ENCODE measurements at regions not wholly inside any gene's neighbourhood (a gene's known extent, or its start where the extent isn't known, plus 50 kb on each side); places are given as distances from the start of the nearest gene placed in this dataset.

DNA sequence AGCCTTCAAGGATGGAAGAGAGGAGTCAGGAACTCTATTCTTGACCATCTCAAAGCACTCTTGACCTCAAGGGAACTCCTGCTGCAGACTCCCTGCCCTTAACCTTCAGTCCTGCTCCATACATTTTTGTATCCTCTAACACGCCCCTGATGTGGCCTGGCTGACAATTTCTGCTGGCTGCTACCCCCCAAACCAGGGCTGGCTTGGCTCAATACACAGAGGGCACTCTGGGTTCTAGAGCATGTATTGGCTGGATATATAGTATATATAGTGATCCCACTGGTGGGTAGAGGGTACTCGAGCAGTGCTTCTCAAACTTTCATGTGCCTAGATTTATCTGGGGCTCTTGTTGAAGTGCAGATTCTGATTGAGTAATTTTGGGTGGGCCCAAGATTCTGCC lies 101.9 kb downstream of the SMIM20 start:
- TF ChIP-seq, protein P1, sequence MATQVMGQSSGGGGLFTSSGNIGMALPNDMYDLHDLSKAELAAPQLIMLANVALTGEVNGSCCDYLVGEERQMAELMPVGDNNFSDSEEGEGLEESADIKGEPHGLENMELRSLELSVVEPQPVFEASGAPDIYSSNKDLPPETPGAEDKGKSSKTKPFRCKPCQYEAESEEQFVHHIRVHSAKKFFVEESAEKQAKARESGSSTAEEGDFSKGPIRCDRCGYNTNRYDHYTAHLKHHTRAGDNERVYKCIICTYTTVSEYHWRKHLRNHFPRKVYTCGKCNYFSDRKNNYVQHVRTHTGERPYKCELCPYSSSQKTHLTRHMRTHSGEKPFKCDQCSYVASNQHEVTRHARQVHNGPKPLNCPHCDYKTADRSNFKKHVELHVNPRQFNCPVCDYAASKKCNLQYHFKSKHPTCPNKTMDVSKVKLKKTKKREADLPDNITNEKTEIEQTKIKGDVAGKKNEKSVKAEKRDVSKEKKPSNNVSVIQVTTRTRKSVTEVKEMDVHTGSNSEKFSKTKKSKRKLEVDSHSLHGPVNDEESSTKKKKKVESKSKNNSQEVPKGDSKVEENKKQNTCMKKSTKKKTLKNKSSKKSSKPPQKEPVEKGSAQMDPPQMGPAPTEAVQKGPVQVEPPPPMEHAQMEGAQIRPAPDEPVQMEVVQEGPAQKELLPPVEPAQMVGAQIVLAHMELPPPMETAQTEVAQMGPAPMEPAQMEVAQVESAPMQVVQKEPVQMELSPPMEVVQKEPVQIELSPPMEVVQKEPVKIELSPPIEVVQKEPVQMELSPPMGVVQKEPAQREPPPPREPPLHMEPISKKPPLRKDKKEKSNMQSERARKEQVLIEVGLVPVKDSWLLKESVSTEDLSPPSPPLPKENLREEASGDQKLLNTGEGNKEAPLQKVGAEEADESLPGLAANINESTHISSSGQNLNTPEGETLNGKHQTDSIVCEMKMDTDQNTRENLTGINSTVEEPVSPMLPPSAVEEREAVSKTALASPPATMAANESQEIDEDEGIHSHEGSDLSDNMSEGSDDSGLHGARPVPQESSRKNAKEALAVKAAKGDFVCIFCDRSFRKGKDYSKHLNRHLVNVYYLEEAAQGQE (IDR thresholded peaks at IDR 0.05; ENCODE audit: insufficient replicate concordance, low read depth) = no peak
- TF ChIP-seq, protein P2, sequence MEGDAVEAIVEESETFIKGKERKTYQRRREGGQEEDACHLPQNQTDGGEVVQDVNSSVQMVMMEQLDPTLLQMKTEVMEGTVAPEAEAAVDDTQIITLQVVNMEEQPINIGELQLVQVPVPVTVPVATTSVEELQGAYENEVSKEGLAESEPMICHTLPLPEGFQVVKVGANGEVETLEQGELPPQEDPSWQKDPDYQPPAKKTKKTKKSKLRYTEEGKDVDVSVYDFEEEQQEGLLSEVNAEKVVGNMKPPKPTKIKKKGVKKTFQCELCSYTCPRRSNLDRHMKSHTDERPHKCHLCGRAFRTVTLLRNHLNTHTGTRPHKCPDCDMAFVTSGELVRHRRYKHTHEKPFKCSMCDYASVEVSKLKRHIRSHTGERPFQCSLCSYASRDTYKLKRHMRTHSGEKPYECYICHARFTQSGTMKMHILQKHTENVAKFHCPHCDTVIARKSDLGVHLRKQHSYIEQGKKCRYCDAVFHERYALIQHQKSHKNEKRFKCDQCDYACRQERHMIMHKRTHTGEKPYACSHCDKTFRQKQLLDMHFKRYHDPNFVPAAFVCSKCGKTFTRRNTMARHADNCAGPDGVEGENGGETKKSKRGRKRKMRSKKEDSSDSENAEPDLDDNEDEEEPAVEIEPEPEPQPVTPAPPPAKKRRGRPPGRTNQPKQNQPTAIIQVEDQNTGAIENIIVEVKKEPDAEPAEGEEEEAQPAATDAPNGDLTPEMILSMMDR (IDR thresholded peaks at IDR 0.05; ENCODE audit: insufficient read depth, low read length) = no peak
- TF ChIP-seq SPI1 (IDR thresholded peaks at IDR 0.05; ENCODE audit: borderline replicate concordance, low read depth) = no peak

Data from HL-60 (cell line).